ENCODE measurements at regions not wholly inside any gene's neighbourhood (a gene's known extent, or its start where the extent isn't known, plus 50 kb on each side); places are given as distances from the start of the nearest gene placed in this dataset.
"Not testable (repeated sequence)": the region's sequence is repeated elsewhere in the genome, so short reads cannot be mapped to it uniquely, and the experiment has no call there.

GRCh38 chr17:16871446-16872190 lies 100.3 kb downstream of the TNFRSF13B start:
- ATAC-seq; DNase-seq (ENCODE audit: low spot score); intact Hi-C loops (cut with DNase I): not testable (repeated sequence)

GRCh38 chr17:16870253-16871245 lies 101.4 kb downstream of the TNFRSF13B start:
- DNase-seq (ENCODE audit: low spot score) (no peak), ATAC-seq (no peak)
- intact Hi-C loops (cut with DNase I), result no loop called here

GRCh38 chr17:16869531-16870252 lies 102.2 kb downstream of the TNFRSF13B start:
- intact Hi-C loops (cut with DNase I); DNase-seq (ENCODE audit: low spot score); ATAC-seq: not testable (repeated sequence)

GRCh38 chr17:16868616-16869015 lies 103.3 kb downstream of the TNFRSF13B start:
- intact Hi-C loops (cut with DNase I); DNase-seq (ENCODE audit: low spot score); ATAC-seq: not testable (repeated sequence)

- ATAC-seq; intact Hi-C loops (cut with DNase I); DNase-seq (ENCODE audit: low spot score): not testable (repeated sequence)
Measured at GRCh38 chr17:16867545-16867944, 104.4 kb downstream of the TNFRSF13B start.

- intact Hi-C loops (cut with DNase I); DNase-seq (ENCODE audit: low spot score); ATAC-seq: not testable (repeated sequence)
Measured at GRCh38 chr17:16866841-16867240, 105.1 kb downstream of the TNFRSF13B start.

- no peak for DNase-seq (ENCODE audit: low spot score)
- no peak for ATAC-seq
- intact Hi-C loops (cut with DNase I), result no loop called here
Measured at GRCh38 chr17:16866436-16866835, 105.5 kb downstream of the TNFRSF13B start.

GRCh38 chr17:16865704-16866103 lies 106.2 kb downstream of the TNFRSF13B start:
- DNase-seq (ENCODE audit: low spot score); intact Hi-C loops (cut with DNase I): not testable (repeated sequence)
- peak; percentile 86 for ATAC-seq

GRCh38 chr17:16865077-16865613 lies 106.8 kb downstream of the TNFRSF13B start:
- DNase-seq (ENCODE audit: low spot score); intact Hi-C loops (cut with DNase I): not testable (repeated sequence)
- peak; percentile 81 for ATAC-seq

- ATAC-seq, result peak; percentile 47
- intact Hi-C loops (cut with DNase I); DNase-seq (ENCODE audit: low spot score): not testable (repeated sequence)
Measured at GRCh38 chr17:16864462-16865076, 107.3 kb downstream of the TNFRSF13B start.

GRCh38 chr17:16861152-16861551 lies 110.8 kb downstream of the TNFRSF13B start:
- intact Hi-C loops (cut with DNase I); ATAC-seq; DNase-seq (ENCODE audit: low spot score): not testable (repeated sequence)

GRCh38 chr17:16860467-16860866 lies 111.5 kb downstream of the TNFRSF13B start:
- intact Hi-C loops (cut with DNase I); ATAC-seq; DNase-seq (ENCODE audit: low spot score): not testable (repeated sequence)

- ATAC-seq; intact Hi-C loops (cut with DNase I): not testable (repeated sequence)
Measured at GRCh38 chr17:16859515-16859914, 112.4 kb downstream of the TNFRSF13B start.

GRCh38 chr17:16857746-16858145 lies 114.2 kb downstream of the TNFRSF13B start:
- ATAC-seq; DNase-seq (ENCODE audit: low spot score); intact Hi-C loops (cut with DNase I): not testable (repeated sequence)

More at GRCh38 chr17:16859515-16859914, 112.4 kb downstream of the TNFRSF13B start:
- DNase-seq (ENCODE audit: low spot score), result not testable (repeated sequence)

- ATAC-seq; DNase-seq (ENCODE audit: low spot score); intact Hi-C loops (cut with DNase I): not testable (repeated sequence)
Measured at GRCh38 chr17:16856846-16857245, 115.1 kb downstream of the TNFRSF13B start.

- intact Hi-C loops (cut with DNase I); DNase-seq (ENCODE audit: low spot score); ATAC-seq: not testable (repeated sequence)
Measured at GRCh38 chr17:16856171-16856570, 115.7 kb downstream of the TNFRSF13B start.

GRCh38 chr17:16854636-16855035 lies 117.3 kb downstream of the TNFRSF13B start:
- intact Hi-C loops (cut with DNase I); DNase-seq (ENCODE audit: low spot score); ATAC-seq: not testable (repeated sequence)
